IMR-90 (cell line): ENCODE measurements at regions not wholly inside any gene's neighbourhood (a gene's known extent, or its start where the extent isn't known, plus 50 kb on each side); places are given as distances from the start of the nearest gene placed in this dataset.

Source experiments
- ATAC-seq: fragments of 200-7000 bp; cut with Tn5 transposase; 2 replicates; pipeline ENCODE4 v1.9.1; 2020; ENCODE audit warnings: low read depth, mild to moderate bottlenecking, moderate library complexity
- BruUV-seq: library from RNA; stranded (reverse); fragments of 400-500 nt; replicated peaks from 2 replicates; lab custom pipeline; 2021; lab: Mats Ljungman, UMichigan
- CTCF ChIA-PET: fragments of 300-600 bp; formaldehyde crosslinking; extraction: SDS; loops from one replicate; lab custom pipeline; 2021; ENCODE audit warnings: antibody characterized with exemption; lab: Yijun Ruan, JAX
- POLR2A ChIA-PET: fragments of 300-600 bp; sonication (Branson Sonifier 250); formaldehyde crosslinking; loops from one replicate; lab custom pipeline; 2022; ENCODE audit warnings: antibody characterized with exemption; ENCODE audit not compliant: unreplicated experiment; lab: Charles Lee
- DNase-seq: peaks from one replicate; pipeline ENCODE4 v3.0.0; 2013
- H2AFZ ChIP-seq: replicated peaks from 2 replicates; pipeline ENCODE3; 2013; ENCODE audit warnings: low read length, mild to moderate bottlenecking; ENCODE audit not compliant: poor library complexity
- H2AK5ac ChIP-seq: 2 replicates; pipeline ENCODE4 v1.6.1; 2013; ENCODE audit warnings: low read depth, low read length, inconsistent platforms
- H2AK9ac ChIP-seq: replicated peaks from 2 replicates; pipeline ENCODE3; 2013; ENCODE audit warnings: mild to moderate bottlenecking, low read depth, low read length, moderate library complexity; ENCODE audit not compliant: poor library complexity
- H2BK120ac ChIP-seq: 2 replicates; pipeline ENCODE4 v1.6.1; 2013; ENCODE audit warnings: low read depth, low read length, inconsistent platforms
- H2BK15ac ChIP-seq: 3 replicates; pipeline ENCODE4 v1.6.1; 2013; ENCODE audit warnings: low read depth, low read length, inconsistent platforms
- H2BK20ac ChIP-seq: 2 replicates; pipeline ENCODE4 v1.6.1; 2013; ENCODE audit warnings: low read depth, mild to moderate bottlenecking, inconsistent platforms, low read length, moderate library complexity
- H2BK5ac ChIP-seq: 2 replicates; pipeline ENCODE4 v1.6.1; 2013; ENCODE audit warnings: mild to moderate bottlenecking, low read depth, low read length, inconsistent platforms; ENCODE audit not compliant: poor library complexity, severe bottlenecking
- H3K14ac ChIP-seq: replicated peaks from 2 replicates; pipeline ENCODE4 v1.6.1; 2013; ENCODE audit warnings: low read depth, low read length, inconsistent platforms
- H3K18ac ChIP-seq: 2 replicates; pipeline ENCODE4 v1.6.1; 2013; ENCODE audit warnings: low read depth, low read length, control low read depth
- H3K23ac ChIP-seq: 2 replicates; pipeline ENCODE4 v1.6.1; 2013; ENCODE audit warnings: low read depth, low read length, inconsistent platforms
- H3K27ac ChIP-seq: 2 replicates; pipeline ENCODE4 v1.5.1; 2013; ENCODE audit warnings: mild to moderate bottlenecking, control low read depth, low read length; ENCODE audit not compliant: insufficient read depth
- H3K27me3 ChIP-seq: 2 replicates; pipeline ENCODE4 v1.6.1; 2013; ENCODE audit warnings: low read length; ENCODE audit not compliant: control insufficient read depth, insufficient read depth
- H3K36me3 ChIP-seq: 2 replicates; pipeline ENCODE4 v1.6.1; 2013; ENCODE audit warnings: low read length, mixed read lengths; ENCODE audit not compliant: control insufficient read depth, insufficient read depth
- H3K4ac ChIP-seq: 2 replicates; pipeline ENCODE4 v1.6.1; 2013; ENCODE audit warnings: low read depth, low read length, inconsistent platforms
- H3K4me1 ChIP-seq: 2 replicates; pipeline ENCODE4 v1.6.1; 2013; ENCODE audit warnings: low read length, mixed read lengths; ENCODE audit not compliant: control insufficient read depth, insufficient read depth
- H3K4me2 ChIP-seq: 2 replicates; pipeline ENCODE4 v1.6.1; 2013; ENCODE audit warnings: low read depth, mild to moderate bottlenecking, control low read depth, low read length, moderate library complexity
- H3K4me3 ChIP-seq: 2 replicates; pipeline ENCODE4 v1.5.1; 2013; ENCODE audit warnings: low read depth, mild to moderate bottlenecking, control low read depth, low read length, moderate library complexity; ENCODE audit not compliant: insufficient read depth
- H3K56ac ChIP-seq: 2 replicates; pipeline ENCODE4 v1.6.1; 2013; ENCODE audit warnings: low read length, inconsistent platforms; ENCODE audit not compliant: insufficient read depth; ENCODE audit errors: extremely low read depth
- H3K79me1 ChIP-seq, 2 experiments: 2 replicates each; pipeline ENCODE4 v1.6.1; 2013; ENCODE audit warnings: low read length in 2 of 2, inconsistent platforms in 1 of 2, low read depth in 1 of 2
- H3K9ac ChIP-seq: 2 replicates; pipeline ENCODE4 v1.6.1; 2013; ENCODE audit warnings: low read depth, low read length, control low read depth
- H3K9me1 ChIP-seq: 2 replicates; pipeline ENCODE4 v1.6.1; 2013; ENCODE audit warnings: low read length, inconsistent platforms; ENCODE audit not compliant: insufficient read depth
- H3K9me3 ChIP-seq: 2 replicates; pipeline ENCODE4 v1.6.1; 2013; ENCODE audit warnings: low read length; ENCODE audit not compliant: control insufficient read depth, insufficient read depth
- H4K20me1 ChIP-seq: 2 replicates; pipeline ENCODE4 v1.6.1; 2013; ENCODE audit warnings: low read length, inconsistent platforms; ENCODE audit not compliant: insufficient read depth
- H4K5ac ChIP-seq: 2 replicates; pipeline ENCODE4 v1.6.1; 2013; ENCODE audit warnings: mild to moderate bottlenecking, low read depth, low read length, control low read depth
- H4K8ac ChIP-seq, 2 experiments: 2 replicates each; pipeline ENCODE4 v1.6.1; 2013; ENCODE audit warnings: low read depth in 2 of 2, low read length in 2 of 2, control low read depth in 1 of 2, inconsistent platforms in 1 of 2
- H4K91ac ChIP-seq: 2 replicates; pipeline ENCODE4 v1.6.1; 2013; ENCODE audit warnings: low read depth, low read length, inconsistent platforms; ENCODE audit not compliant: insufficient read depth
- CHD1 ChIP-seq: IDR thresholded peaks from 2 replicates; pipeline ENCODE4 v1.6.1; 2012; ENCODE audit warnings: low read depth, low read length, improper control_type of control experiment
- MXI1 ChIP-seq: IDR thresholded peaks from 2 replicates; pipeline ENCODE4 v1.6.1; 2012; ENCODE audit warnings: low read depth, mild to moderate bottlenecking, low read length, moderate library complexity, borderline replicate concordance
- NFE2L2 ChIP-seq: fragments of 150-350 bp; IDR thresholded peaks from 2 replicates; pipeline ENCODE4 v1.6.1; 2016; ENCODE audit warnings: low read depth, mild to moderate bottlenecking, low read length
- WGBS, 2 experiments: methylation state at CpG; one replicate each; pipeline versions ENCODE4 v1.1.5 to v1.1.7; 2013; ENCODE audit warnings: missing lambda C conversion rate in 2 of 2; ENCODE audit not compliant: insufficient read length in 1 of 2; ENCODE audit errors: extremely low coverage in 2 of 2; 5-methylcytosine and 5-hydroxymethylcytosine counted together
- dilution Hi-C: fragments of 300-500 bp; cut with HindIII; formaldehyde crosslinking; loops from one replicate; pipeline ENCODE4 v1.14.3; 2018; ENCODE audit warnings: low sequenced_read_pairs; ENCODE audit not compliant: unreplicated experiment
- in situ Hi-C: fragments of 300-500 bp; cut with MboI; formaldehyde crosslinking; loops from 3 replicates; pipeline ENCODE4 v1.14.3; 2019; ENCODE audit warnings: low sequenced_read_pairs, inconsistent platforms, mixed read lengths
- intact Hi-C: fragments of 100-400 bp; cut with micrococcal nuclease; formaldehyde crosslinking; loops from 2 replicates; pipeline ENCODE4 v1.10.0; 2022

GRCh38 chr11:42255906-42256305 is 796.5 kb upstream of the LRRC4C start:
- dilution Hi-C loops (no loop called here), intact Hi-C loops (no loop called here), in situ Hi-C loops (no loop called here)
- Histone ChIP-seq H2AFZ (no peak overlapping the region), H3K4me2 (no peak overlapping the region), H3K9ac (no peak overlapping the region), H2BK15ac (no peak overlapping the region), H3K36me3 (no peaks in the 10 kb centered on the region), H2AK5ac (no peak overlapping the region), H2BK120ac (no peak overlapping the region), H3K9me3 (peaks cover 5% of the 10 kb centered on the region), H3K18ac (no peak overlapping the region), H3K79me1 (no peaks in the 10 kb centered on the region), H4K5ac (no peak overlapping the region), H3K4ac (no peak overlapping the region), H3K27me3 (no peaks in the 10 kb centered on the region), H2BK20ac (no peak overlapping the region), H4K91ac (no peak overlapping the region), H3K4me1 (no peaks in the 10 kb centered on the region), H3K4me3 (no peak overlapping the region), H3K27ac (no peak overlapping the region), H3K56ac (no peak overlapping the region), H2BK5ac (no peak overlapping the region), H3K14ac (no peak overlapping the region), H3K9me1 (no peaks in the 10 kb centered on the region), H3K23ac (no peak overlapping the region), H2AK9ac (no peak overlapping the region), H4K20me1 (no peaks in the 10 kb centered on the region), H4K8ac (no peak overlapping the region)
- ATAC-seq (no peak), DNase-seq (no peak)
- POLR2A ChIA-PET: no interaction called here
- TF ChIP-seq MXI1 (no peak), NFE2L2 (no peak), CHD1 (no peak)
- BruUV-seq: no TSS peak
- WGBS, 2 experiments: no CpG with 5 or more reads among the region's 1 CpG
- CTCF ChIA-PET: no interaction called here
